HUES48 (cell line): ENCODE measurements at regions not wholly inside any gene's neighbourhood (a gene's known extent, or its start where the extent isn't known, plus 50 kb on each side); places are given as distances from the start of the nearest gene placed in this dataset.
A peak's percentile ranks its signal among the peaks of the same experiment; 100 is the strongest.
"Not testable (repeated sequence)": the region's sequence is repeated elsewhere in the genome, so short reads cannot be mapped to it uniquely, and the experiment has no call there.

ENCODE experiments used
- H3K27ac ChIP-seq: one replicate; pipeline ENCODE4 v1.7.0; 2013; ENCODE audit warnings: low read depth, low read length, inconsistent platforms
- H3K27me3 ChIP-seq: 2 replicates; pipeline ENCODE4 v1.6.1; 2013; ENCODE audit warnings: mild to moderate bottlenecking, low read length; ENCODE audit not compliant: control insufficient read depth, insufficient read depth
- H3K36me3 ChIP-seq: 2 replicates; pipeline ENCODE4 v1.6.1; 2013; ENCODE audit warnings: low read length; ENCODE audit not compliant: control insufficient read depth, insufficient read depth
- H3K4me1 ChIP-seq: 2 replicates; pipeline ENCODE4 v1.6.1; 2013; ENCODE audit warnings: mild to moderate bottlenecking, low read length; ENCODE audit not compliant: control insufficient read depth, insufficient read depth
- H3K4me3 ChIP-seq: 2 replicates; pipeline ENCODE4 v1.5.1; 2013; ENCODE audit warnings: mild to moderate bottlenecking, low read depth, low read length
- H3K9ac ChIP-seq: 2 replicates; pipeline ENCODE4 v1.6.1; 2013; ENCODE audit warnings: mild to moderate bottlenecking, low read depth, low read length, moderate library complexity
- H3K9me3 ChIP-seq: 2 replicates; pipeline ENCODE4 v1.6.1; 2013; ENCODE audit warnings: low read length; ENCODE audit not compliant: control insufficient read depth, insufficient read depth

DNA sequence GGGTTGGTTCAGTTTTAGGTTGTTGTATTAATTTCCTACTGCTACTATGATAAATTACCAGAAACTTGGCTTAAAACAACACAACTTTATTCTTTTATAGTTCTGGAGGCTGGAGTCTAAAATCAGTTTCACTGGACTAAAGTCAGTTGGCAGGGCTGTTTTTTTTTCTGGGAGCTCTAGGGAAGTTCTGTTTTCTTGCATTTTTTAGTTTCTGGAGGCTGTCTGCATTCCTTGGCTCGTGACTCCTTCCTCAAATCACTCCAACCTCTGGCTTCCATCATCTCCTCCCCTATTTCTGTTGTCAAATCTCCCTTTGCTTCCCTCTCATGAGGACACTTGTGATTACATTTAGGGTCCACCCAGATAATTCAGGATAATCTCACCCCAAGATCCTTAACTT is 51.3 kb upstream of the SUB1 start:
- Histone ChIP-seq H3K4me3 (no peak overlapping the region), H3K27ac (no peak overlapping the region), H3K36me3 (no peaks in the 10 kb centered on the region), H3K27me3 (no peaks in the 10 kb centered on the region), H3K9ac (no peak overlapping the region), H3K9me3 (no peaks in the 10 kb centered on the region), H3K4me1 (peaks cover 11% of the 10 kb centered on the region)

DNA sequence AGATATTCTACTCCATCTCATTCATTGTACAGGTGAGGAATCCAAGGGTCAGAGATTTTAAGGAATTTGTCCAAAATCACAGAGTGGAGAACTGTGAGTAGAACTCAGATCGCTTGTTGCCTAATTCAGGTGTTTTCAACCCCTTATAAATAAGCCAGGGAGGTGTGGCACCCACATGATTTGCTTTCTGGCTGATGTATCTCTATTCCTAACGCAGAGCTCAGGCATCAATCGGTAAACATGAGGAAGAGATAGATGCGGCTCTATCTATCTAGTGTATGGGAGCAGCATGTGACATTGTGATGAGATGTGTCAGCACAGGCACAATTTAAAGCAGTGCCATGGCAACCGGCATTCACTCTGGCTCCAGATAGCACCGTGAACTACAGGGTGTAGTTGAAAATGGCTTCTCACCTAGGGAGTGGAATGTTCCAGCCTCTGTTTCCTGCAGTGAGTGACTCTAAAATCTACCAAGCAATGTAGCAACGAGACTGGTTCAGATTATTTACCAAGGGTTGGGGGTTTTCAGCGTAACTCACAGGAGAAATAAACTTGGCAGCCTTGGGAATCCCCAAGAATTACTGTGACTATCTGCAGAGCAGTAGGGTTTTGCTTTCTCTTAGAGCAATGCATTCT is 53.4 kb upstream of the SUB1 start:
- Histone ChIP-seq H3K36me3 (no peaks in the 10 kb centered on the region), H3K4me3 (no peak overlapping the region), H3K27me3 (no peaks in the 10 kb centered on the region), H3K9ac (no peak overlapping the region; the same call in 1 of the 2 replicates), H3K9me3 (no peaks in the 10 kb centered on the region), H3K4me1 (peaks cover 10% of the 10 kb centered on the region), H3K27ac (peak overlapping the region; percentile 49)

DNA sequence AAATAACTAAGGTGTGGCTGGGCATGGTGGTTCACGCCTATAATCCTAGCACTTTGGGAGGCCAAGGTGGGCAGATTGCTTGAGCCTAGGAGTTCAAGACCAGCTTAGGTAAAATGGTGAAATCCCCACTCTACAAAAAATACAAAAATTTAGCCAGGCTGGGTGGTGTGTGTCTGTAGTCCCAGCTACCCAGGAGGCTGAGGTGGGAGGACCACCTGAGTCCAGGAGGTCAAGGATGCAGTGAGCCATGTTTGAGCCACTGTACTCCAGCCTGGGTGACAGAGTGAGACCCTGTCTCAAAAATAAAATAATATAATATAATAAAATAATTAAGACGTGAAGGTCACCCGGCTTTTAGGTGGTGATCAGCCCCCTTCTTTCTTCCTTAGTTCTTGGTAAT is 58.0 kb upstream of the SUB1 start:
- H3K36me3 ChIP-seq, H3K27me3 ChIP-seq, H3K4me3 ChIP-seq, H3K9ac ChIP-seq, H3K4me1 ChIP-seq, H3K9me3 ChIP-seq, H3K27ac ChIP-seq: not testable (repeated sequence)

DNA sequence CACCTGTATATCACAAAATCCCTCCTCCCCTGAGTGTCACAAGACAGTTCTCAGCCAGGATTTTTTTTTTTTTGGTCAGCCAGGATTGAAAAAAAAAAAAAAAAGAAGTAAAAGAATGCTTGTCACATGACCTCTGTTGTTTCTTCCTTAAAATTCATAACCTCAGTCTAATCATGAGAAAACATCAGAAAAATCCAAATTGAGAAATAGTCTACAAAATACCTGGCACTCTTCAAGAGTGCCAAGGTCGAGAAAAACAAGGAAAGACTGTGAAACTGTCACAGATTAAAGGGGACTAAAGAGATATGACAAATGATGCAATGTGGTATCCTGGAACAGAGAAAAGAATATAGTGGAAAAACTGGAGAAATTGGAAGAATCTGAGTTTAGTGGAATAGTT is 58.5 kb upstream of the SUB1 start:
- H3K9me3 ChIP-seq = no peaks in the 10 kb centered on the region
- no peak overlapping the region for H3K9ac ChIP-seq
- peaks cover 2% of the 10 kb centered on the region for H3K4me1 ChIP-seq
- no peaks in the 10 kb centered on the region for H3K27me3 ChIP-seq
- no peak overlapping the region for H3K4me3 ChIP-seq
- no peaks in the 10 kb centered on the region for H3K36me3 ChIP-seq
- no peak overlapping the region for H3K27ac ChIP-seq

DNA sequence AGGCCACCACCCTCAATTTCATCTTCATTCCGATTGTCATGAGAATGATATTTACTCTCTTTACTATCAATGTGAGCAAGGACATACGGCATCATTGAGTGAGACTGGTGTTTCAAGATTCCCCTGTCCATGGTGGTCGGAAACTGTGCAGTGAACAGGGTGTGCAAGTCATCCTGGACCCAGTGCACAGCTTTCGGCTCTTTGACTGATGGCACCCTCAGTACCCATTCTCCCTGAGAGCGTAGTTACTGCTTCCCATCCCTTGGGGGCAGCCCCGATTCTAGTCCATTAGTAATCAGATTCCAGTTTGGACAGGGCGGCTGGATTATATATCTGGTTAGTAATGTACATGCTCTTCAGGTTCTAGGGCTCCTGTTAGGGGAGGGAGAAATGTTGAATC is 61.7 kb upstream of the SUB1 start:
- H3K4me3 ChIP-seq = no peak overlapping the region
- H3K4me1 ChIP-seq = no peaks in the 10 kb centered on the region
- no peaks in the 10 kb centered on the region for H3K27me3 ChIP-seq
- H3K27ac ChIP-seq = no peak overlapping the region
- H3K9me3 ChIP-seq = no peaks in the 10 kb centered on the region
- H3K36me3 ChIP-seq = no peaks in the 10 kb centered on the region
- H3K9ac ChIP-seq = no peak overlapping the region

DNA sequence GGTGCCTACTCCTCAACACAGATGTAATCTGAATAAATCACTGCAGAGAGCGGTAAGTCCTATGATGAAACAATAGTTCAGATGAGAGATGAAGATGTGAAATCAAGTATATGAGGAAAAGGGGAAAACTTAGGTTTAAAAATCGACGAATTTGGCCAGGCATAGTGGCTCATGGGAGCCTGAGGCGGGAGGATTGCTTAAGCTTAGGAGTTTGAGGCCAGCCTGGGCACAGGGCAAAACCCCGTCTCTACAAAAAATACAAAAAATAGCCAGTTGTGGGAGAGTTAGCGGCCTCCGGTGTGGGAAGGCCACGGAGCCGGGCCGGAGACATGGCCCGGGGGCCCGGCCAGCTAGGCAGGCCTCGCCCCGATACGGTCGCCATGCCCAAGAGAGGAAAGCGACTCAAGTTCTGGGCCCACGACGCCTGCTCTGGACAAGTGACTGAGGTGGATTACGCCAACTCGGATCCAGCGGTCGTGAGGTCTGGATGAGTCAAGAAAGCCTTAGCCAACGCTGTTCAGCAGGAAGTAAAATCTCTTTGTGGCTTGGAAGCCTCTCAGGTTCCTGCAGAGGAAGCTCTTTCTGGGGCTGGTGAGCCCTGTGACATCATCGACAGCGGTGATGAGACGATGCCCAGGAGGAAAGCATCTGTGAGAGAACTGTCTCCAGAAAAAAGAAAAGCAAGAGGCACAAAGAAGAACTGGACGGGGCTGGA is 62.8 kb upstream of the SUB1 start:
- no peak overlapping the region for H3K9ac ChIP-seq
- H3K36me3 ChIP-seq = no peaks in the 10 kb centered on the region
- no peaks in the 10 kb centered on the region for H3K9me3 ChIP-seq
- no peaks in the 10 kb centered on the region for H3K27me3 ChIP-seq
- H3K4me1 ChIP-seq = no peaks in the 10 kb centered on the region
- H3K27ac ChIP-seq = no peak overlapping the region
- no peak overlapping the region for H3K4me3 ChIP-seq

DNA sequence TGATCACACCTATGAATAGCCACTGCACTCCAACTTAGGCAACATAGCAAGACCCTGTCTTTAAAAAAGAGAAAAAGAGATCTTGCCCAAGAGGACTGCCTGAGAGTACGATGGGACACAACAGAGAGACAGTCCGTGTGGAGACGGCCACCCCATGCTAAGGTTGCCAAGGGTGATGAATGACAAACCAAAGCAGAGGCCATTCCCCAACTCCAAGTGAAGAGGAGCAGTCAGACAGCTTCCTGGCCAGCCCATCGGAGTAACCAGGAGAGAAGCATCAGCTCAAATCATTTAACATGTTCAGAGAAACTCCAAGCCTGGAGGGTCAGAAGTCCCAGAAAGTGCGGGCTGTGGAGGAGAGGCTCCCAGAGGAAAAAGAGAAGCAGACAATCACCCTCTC is 63.9 kb upstream of the SUB1 start:
- no peaks in the 10 kb centered on the region for H3K27me3 ChIP-seq
- no peak overlapping the region for H3K4me3 ChIP-seq
- H3K27ac ChIP-seq = no peak overlapping the region
- H3K9ac ChIP-seq = no peak overlapping the region
- no peaks in the 10 kb centered on the region for H3K36me3 ChIP-seq
- no peaks in the 10 kb centered on the region for H3K9me3 ChIP-seq
- no peaks in the 10 kb centered on the region for H3K4me1 ChIP-seq

DNA sequence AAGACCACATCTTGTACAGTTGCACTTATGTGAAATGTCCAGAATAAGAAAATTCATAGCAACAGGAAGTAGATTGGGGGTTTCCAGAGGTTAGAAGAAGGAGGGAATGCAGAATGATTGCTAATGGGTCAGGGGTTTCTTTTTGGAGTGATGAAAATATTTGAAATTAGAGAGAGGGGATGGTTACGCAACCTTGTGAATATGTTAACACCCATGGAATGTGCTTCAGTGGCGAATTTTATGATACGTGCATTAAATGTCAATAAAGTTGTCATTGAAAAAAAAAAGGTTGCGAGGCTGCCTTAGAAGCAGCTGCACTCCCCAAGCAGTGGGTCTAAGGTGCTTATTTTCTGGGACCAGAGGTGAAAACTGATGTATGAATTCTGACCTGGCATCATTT is 64.4 kb upstream of the SUB1 start:
- H3K36me3 ChIP-seq = no peaks in the 10 kb centered on the region
- H3K4me1 ChIP-seq = no peaks in the 10 kb centered on the region
- no peak overlapping the region for H3K27ac ChIP-seq
- H3K4me3 ChIP-seq = no peak overlapping the region
- no peak overlapping the region for H3K9ac ChIP-seq
- H3K27me3 ChIP-seq = no peaks in the 10 kb centered on the region
- no peaks in the 10 kb centered on the region for H3K9me3 ChIP-seq

DNA sequence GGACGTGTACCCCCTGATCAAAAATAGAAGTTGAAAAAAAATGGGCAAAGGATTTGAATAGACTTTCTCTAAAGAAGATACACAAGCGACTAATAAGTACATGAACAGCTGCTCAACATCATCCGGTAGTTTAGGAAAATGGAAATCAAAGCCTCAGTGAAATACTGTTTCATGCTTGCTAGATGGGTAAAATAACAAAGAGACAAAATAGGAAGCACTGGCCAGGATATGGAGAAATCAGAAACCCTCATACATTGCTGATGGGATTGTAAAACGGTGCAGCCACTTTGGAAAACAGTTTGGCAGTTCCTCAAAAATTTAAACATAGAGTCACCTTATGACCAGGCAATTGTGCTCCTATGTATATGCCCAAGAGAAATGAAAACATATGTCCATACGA is 65.0 kb upstream of the SUB1 start:
- no peak overlapping the region for H3K9ac ChIP-seq
- H3K4me1 ChIP-seq = no peaks in the 10 kb centered on the region
- H3K36me3 ChIP-seq = no peaks in the 10 kb centered on the region
- H3K9me3 ChIP-seq = no peaks in the 10 kb centered on the region
- H3K4me3 ChIP-seq = no peak overlapping the region
- no peaks in the 10 kb centered on the region for H3K27me3 ChIP-seq
- no peak overlapping the region for H3K27ac ChIP-seq

DNA sequence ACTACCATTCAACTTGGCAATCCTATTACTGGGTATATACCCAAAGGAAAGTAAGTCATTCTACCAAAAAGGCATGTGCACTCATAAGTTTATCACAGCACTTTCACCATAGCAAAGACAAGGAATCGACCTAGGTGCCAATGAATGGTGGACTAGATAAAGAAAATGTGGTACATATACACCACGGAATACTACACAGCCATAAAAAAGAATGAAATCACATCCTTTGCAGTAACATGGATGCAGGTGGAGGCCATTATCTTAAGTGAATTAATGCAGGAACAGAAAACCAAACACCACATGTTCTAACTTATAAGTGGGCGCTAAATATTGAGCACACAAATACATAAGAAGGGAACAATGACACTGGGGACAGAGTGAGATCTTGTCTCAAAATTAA is 65.8 kb upstream of the SUB1 start:
- no peaks in the 10 kb centered on the region for H3K36me3 ChIP-seq
- H3K4me1 ChIP-seq = no peaks in the 10 kb centered on the region
- no peak overlapping the region for H3K4me3 ChIP-seq
- no peaks in the 10 kb centered on the region for H3K27me3 ChIP-seq
- H3K9me3 ChIP-seq = no peaks in the 10 kb centered on the region
- H3K9ac ChIP-seq = no peak overlapping the region
- no peak overlapping the region for H3K27ac ChIP-seq

DNA sequence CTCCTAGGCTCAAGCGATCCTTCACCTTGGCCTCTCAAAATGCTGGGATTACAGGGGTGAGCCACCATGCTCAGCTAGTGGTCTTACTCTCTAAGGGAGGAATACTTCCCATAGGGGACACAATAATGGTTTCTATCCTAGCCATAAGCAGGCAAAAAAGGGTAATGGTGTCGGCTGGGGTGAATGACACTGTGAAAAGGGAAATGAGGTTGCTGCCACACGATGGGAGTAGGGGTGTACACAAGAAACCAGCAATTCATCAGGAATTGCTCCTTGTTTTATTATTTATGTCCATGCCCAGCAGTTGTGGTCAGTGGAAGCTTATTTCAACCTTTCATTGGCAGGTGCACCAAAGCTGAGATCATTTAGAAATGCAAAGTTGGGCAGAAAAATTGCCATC is 70.3 kb upstream of the ZFR start:
- H3K9ac ChIP-seq = no peak overlapping the region
- H3K27me3 ChIP-seq = no peaks in the 10 kb centered on the region
- H3K9me3 ChIP-seq = no peaks in the 10 kb centered on the region
- H3K36me3 ChIP-seq = no peaks in the 10 kb centered on the region
- H3K27ac ChIP-seq = no peak overlapping the region
- H3K4me1 ChIP-seq = no peaks in the 10 kb centered on the region
- H3K4me3 ChIP-seq = no peak overlapping the region
